GM12873 (cell line): ENCODE measurements at regions not wholly inside any gene's neighbourhood (a gene's known extent, or its start where the extent isn't known, plus 50 kb on each side); places are given as distances from the start of the nearest gene placed in this dataset.

ENCODE experiments used
- CTCF ChIP-seq: IDR thresholded peaks from 2 replicates; pipeline ENCODE4 v1.5.1; 2012; ENCODE audit warnings: low read depth, mild to moderate bottlenecking, moderate library complexity, low read length, control low read depth; ENCODE audit not compliant: insufficient read depth; ENCODE audit errors: missing control alignments

- peak; percentile 36 for TF ChIP-seq CTCF
Measured at GRCh38 chr2:174688079-174688478, 76.2 kb downstream of the CHRNA1 start.

GRCh38 chr2:174686430-174686829 lies 77.8 kb downstream of the CHRNA1 start:
- TF ChIP-seq CTCF = no peak

- peak; percentile 26 for TF ChIP-seq CTCF
Measured at GRCh38 chr2:174683392-174683759, 80.9 kb downstream of the CHRNA1 start.

GRCh38 chr2:174682578-174683391 lies 81.5 kb downstream of the CHRNA1 start:
- no peak for TF ChIP-seq CTCF

- TF ChIP-seq CTCF = no peak
Measured at GRCh38 chr2:174682007-174682577, 82.2 kb downstream of the CHRNA1 start.

GRCh38 chr2:174681099-174682006 lies 82.9 kb downstream of the CHRNA1 start:
- no peak for TF ChIP-seq CTCF

GRCh38 chr2:174680221-174680620 lies 82.6 kb upstream of the WIPF1 start:
- TF ChIP-seq CTCF = no peak
